ENCODE measurements at regions not wholly inside any gene's neighbourhood (a gene's known extent, or its start where the extent isn't known, plus 50 kb on each side); places are given as distances from the start of the nearest gene placed in this dataset.

DNA sequence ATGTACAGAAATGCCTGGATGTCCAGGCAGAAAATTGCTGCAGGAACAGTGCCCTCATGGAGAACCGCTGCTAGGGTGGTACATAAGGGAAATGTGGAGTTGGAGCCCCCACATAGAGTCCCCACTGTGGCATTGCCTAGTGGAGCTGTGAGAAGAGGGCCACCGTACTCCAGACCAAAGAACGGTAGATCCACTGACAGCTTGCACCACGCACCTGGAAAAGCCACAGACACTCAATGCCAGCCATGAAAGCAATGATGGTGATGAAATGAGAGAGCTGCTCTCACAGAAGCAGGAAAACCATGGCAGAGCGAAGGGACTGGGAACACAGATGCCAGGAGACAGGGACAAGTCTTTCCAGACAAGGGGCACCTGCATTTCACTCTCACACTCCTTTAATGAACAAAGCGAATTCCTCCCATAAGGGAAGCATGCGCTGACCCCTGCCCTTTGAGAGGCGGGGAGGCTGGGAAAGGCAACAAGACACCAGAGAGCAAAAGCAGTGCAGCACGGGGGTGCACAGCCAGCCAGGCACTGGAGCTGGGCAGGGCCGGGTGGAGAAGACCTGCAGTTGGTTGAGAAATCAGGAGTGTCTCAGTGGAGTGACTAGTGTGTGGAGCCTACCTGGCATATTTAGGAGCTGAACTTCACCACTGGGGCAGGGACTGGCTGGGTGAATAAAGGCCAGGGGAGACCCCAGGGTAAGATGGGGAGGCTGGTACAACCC, 1025.2 kb downstream of the TBC1D22A start:
- no peak for DNase-seq (ENCODE audit: low read depth)

DNA sequence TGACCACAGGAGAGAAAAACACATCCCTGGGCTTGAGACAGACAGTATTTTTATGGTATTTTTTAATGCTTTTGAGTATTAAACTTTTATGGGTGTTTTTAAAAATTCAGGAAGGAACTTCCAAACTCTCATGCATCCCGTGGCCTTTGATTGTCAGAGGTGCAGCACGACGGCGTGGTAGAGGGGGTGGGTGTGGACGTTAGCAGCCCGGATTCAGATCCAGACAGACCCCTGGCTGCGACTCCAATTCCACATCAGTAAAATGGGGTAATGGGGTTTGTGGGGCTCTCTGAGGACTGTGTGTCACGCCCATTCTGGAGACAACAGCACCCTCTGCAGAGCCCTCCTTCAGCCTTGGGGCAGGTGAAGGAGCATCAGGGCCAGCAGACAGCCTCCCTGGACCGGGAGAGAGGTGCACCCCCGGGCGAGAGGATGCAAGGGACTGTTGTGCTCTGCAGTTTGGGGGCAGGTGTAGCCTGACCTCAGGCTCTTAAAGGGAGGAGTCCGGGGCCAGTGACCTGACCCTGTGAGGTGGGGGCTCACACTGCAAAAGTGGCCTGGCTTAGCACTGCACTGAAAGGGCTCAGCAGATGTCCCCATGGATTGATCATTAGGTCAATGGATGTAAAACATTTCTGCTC, 1024.3 kb downstream of the TBC1D22A start:
- no peak for DNase-seq (ENCODE audit: low read depth)

DNA sequence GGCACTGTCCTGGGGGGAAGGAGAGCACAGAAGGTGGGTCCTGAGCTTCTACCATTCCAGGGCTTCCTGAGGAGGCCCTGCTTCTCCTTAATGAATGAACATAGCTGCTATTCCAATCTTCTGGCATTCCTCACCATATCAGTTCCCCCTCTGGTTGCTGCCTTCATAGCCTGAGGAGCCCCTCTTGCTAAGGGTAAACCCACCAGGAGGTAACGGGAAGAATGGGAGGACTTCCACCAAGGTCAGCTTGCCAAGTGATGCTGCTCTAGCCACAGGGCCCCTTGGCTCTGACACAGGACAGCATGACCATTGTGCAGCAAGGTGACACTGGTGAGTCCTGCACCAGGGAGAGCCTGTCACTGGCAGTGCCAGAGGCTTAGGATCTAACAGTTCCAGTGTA, 1022.5 kb downstream of the TBC1D22A start:
- no peak for DNase-seq (ENCODE audit: low read depth)

DNA sequence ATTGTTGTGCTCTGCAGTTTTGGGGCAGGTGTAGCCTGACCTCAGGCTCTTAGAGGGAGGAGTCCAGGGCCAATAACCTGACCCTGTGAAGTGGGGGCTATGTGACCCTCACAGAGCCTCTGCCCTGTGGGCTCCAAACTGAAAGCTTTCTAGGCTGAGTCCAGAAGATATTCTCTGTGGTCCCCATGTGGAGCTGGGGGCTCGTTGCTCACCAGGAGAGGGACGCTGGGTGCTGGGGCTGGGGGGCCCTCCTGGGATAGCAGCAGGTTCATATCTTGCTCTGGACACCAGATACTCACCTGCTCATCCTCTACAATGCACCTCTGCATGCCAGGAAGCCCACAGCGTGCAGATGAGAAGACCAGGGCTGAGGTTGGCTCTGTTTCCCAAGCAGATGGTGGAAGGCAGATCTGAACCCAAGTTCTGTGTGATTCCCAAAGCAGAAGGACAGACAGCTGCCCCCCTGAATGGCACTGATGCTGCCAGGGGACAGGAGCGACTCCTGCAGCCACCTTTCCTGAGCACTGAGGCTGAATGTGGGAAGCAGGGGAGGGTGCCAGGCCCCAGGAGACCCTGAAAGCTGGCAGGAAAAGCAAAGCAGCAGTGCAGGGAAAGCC, 1022.0 kb downstream of the TBC1D22A start:
- no peak for DNase-seq (ENCODE audit: low read depth)

DNA sequence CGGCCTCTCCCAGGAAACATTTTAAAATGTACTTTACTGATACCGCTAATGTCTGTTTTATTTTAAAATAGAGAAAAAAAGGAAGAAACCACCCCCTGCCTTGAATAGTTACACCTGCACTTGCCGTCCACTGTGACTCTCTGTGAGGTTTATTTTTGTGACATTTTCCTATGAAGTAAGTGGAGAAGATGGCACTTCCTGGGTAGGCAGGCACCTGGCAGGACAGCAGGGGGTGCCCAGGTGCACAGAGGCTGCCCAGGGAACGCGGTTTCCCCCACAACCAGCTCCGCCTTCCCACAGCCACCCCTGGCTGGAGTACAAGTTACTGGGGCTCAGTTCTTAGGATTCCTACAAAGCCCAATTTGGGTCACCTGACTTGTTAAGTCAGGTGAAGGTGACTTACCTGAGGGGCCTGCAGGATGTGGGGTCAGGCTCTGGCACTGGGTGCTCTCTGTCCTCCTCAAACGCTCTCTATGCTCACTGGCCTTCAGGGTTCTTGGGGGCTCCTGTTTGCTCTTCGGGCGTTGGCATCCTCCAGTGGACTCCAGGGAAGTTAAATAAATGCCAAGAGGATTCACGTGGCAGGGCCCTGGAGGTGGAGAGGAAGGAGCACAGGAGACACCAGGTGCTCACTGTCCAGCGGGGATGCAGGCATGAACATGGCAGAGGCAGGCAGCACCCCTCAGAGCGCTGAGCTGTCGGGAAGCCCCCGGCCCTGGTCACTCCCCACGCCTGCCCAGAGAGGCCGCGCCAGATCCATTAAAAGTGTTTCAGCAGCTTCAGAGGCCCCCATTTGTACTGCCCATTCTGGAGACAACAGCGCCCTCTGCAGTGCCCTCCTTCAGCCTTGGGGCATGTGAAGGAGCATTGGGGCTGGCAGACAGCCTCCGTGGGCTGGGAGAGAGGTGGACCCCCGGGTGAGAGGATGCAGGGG, 1021.2 kb downstream of the TBC1D22A start:
- no peak for DNase-seq (ENCODE audit: low read depth)

DNA sequence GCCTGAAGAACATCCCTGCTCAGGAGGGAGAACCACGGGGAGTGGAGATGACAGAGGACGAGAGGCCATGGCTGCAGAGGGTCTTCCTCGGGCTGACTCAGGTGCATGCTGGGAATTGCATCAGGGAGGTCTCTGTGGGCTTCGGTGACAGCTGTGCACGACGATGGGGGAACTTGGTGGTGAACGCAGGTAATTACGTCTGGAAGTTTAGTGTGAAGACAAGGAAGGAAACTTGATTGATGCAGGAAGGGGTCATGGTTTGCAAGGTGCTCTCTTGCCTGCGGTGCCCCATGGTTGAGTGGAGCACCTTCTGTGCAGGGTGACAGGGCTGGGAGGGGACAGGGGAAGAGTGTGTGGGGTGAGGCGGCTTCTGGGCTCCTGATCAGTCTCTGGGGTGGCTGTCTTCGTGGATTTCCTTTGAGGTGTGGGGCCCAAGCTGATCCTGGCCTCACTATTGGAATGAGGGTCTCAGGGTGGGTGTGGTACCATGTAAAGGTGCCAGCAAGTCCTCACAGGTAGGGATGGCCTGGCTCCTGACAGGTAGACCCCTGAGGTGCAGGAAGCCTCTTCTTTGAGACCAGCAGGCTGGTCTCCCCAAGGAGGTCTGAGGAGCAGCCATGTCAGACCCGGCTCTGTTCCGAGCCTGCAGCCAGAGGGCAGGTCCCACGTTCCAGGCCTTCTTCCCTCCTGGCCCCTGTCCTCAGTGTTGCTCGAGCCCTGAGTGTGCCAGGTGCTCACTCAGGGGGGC, 1020.1 kb downstream of the TBC1D22A start:
- no peak for DNase-seq (ENCODE audit: low read depth)

DNA sequence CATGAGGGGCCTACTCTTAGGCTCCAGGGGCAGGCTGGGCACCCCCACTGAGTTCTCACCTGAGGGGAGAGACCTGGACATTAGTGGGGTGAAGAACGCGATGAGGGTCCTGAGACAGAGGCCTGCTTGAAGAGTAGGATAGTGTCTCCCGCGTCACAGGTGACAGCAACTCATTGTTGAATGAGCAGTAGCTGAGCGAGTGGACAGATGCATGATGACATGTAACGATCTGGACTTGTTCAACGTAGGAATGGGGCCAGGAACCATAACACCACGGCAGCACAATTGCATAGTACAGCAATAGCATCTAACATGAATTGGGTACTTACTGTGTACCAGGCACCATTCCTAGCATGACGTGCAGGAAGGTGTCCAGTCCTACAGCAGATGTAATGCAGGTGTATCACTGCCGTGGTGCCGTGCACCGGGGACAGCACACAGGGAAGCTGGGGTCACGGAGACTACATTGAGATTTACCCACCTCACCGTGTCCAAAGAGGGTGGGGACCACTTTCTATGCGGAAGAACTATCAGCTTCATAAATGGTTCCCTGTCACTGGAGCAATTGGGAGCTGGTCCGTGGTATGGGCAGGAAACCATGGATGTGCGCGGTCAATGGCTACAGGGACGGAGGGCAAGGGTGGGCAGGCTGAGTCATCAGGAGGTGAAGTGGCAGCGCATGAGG, 1019.1 kb downstream of the TBC1D22A start:
- DNase-seq (ENCODE audit: low read depth) = no peak

DNA sequence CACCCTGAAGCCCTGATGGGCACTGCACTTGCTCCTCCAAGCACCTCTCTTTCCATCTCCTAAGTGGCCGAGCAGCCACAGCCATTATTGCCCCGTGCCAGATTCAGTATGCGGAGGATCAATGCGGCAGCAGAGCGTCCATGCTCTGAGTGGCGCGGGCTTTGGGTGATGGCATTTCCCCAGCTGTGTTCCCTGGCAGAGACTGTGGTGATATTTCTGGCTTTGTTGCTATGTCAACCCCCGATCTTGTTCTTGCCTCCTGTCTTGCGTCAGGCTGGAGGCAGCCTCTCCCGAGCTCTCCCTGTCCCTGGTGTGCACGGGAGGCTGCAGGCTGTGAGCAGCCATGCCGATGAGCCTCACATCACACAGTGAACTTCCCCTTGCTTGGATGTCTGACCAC, 1018.6 kb downstream of the TBC1D22A start:
- DNase-seq (ENCODE audit: low read depth) = no peak

DNA sequence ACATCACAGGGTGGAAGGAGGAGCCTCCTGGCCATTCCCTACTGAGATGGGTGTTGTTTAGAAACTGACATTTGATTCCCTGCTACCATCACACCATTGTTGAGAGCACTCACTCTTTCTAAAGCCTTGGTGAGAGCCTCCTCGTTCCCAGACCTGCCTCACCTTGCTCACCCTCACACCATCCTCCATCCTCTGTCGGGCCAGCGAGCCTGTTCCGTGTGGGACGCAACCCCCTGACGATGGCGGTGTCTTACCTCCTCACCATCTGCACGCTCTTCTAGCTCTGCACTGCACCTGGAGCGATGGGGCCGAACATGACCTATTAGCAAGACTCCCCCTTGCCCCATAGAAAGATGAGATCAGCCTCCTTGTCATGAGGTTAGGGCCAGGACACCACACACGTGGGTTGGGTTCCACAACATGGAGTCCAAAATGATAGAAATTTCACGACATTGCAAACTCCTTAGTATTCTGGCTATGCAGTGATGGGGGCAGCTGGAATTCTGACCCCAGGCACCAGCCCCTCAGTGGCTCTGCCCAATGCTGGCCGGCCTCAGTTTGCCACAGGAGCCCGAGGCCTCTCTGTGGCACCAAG, 1017.9 kb downstream of the TBC1D22A start:
- DNase-seq (ENCODE audit: low read depth) = no peak

DNA sequence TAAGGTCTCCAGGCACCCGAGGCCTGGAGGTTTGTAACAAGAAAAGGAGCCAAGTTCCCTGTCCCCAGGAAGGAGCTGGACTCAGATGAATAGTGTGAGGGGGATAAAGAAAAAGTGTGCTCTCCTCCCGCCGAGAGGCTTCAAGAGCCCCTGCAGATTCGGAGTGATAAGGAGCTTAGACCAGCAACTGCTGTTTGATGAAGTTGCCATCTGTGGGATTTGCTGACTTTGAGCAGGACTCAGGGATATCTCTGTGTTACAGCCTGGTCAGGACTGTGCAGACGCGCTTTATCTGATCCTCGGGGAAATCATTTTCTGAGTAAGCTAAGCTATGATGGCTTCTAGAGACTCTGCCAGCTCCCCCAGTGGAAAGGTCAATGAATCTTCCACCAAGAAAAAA, 1017.0 kb downstream of the TBC1D22A start:
- no peak for DNase-seq (ENCODE audit: low read depth)

DNA sequence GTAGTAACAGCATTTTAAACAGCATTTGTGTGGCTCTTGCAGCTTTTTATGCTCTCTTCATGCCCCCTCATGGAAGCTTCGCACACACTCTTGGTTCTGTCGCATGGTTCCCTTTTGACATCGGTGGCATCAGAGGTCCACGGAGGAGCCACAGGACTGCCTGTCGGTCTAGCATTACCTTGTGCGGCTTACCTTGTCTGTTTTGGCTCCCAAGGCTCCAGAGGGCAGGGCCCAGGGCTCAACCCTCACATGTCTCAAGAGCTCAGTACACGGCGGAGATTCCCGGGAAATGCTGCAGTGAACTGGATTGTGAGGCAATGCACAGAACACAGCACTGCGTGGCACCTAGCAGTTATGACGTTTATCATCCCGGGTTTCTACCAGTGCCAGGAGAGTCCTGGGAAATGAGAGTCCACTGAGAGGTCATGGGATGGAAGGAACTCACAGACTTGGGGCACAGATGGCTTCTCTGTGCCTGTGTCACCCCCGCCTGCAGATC, 1015.8 kb downstream of the TBC1D22A start:
- DNase-seq (ENCODE audit: low read depth) = no peak

DNA sequence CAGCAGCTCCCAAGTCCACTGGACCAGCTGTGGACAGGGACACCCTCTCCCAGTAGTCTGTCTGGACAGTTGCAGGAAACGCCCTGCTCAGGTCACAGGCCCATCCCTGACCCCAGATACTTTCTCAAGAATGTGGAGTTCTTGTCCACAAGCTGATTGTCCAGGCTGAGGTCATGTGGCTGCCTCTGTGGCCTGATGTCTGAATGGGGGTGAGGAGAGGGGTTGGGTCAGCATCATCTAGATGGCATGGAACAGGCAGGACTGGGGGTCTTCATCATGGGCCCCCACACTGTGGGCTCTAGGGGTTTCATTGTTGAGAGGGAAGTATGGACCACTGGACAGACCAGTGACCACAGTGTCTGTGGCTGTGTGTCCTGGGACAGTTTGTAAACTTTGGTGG, 1015.0 kb downstream of the TBC1D22A start:
- no peak for DNase-seq (ENCODE audit: low read depth)

DNA sequence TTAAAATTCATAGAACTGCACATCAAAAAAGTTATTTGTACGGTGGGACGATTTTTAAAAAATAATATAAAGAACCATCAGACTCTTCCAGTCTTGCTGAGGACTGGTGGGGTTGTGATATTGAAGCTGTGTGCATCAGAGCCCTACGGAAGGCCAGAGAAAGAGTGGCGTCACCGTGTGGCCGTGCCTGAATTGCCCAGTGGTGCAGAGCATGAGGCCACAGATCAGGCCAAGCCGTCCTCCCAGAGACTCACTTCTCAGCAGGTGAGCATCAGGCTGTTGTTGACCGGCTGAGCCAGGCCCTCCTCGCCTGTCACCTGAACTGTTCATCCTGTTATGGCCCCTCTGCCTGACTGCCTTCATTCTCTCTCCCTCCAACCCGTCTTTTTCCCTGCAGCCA, 1013.9 kb downstream of the TBC1D22A start:
- DNase-seq (ENCODE audit: low read depth) = no peak

DNA sequence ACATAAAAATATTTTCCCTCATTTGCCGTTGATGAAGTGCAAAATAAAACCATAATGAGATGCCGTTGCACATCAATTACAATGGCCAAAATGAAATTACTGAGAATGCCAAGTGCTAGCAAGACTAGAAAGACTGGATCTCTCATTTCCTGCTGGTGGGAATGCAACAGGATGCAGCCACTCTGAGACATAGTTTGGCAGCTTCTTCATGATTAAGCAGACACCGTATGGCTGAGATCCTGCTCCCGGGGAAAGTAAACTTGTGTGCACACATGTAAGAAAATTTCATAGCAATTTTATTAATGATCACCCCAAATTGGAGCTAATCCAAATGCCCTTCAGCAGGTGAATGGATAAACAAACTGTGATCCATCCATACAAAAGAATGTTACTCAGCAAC, 1013.2 kb downstream of the TBC1D22A start:
- DNase-seq (ENCODE audit: low read depth) = no peak

DNA sequence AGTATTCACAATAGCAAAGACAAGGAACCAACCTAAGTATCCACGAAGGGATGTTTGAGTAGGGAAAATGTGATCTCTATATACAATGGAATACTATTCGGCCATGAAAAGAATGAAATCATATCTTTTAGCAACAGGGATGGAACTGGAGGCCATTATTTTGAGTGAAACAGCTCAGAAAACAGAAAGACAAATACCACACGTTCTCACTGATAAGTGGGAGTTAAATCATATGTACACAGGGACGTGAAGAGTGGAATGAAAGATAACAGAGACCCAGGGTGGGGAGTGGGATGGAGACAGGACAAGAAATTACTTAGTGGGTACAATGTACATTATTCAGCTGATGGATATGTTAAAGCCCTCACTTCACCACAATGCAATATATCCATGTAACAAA, 1012.7 kb downstream of the TBC1D22A start:
- DNase-seq (ENCODE audit: low read depth) = no peak

DNA sequence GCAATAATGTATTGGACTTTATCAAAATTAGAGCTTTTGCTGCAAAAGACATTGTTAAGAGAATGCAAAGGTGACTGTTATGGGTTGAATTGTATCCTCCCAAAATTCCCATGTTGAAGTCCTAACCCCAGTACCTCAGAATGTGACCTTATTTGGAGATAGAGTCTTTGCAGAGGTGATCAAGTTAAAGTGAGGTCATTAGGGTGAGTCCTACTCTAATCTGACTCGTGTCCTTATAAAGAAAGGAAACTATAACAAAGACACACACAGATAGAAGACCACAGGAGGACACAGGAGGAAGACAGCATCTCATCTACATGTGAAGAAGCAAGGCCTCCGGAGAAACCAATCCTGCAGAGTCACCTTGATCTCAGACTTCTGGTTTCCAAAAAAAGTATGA, 1011.2 kb downstream of the TBC1D22A start:
- no peak for DNase-seq (ENCODE audit: low read depth)

DNA sequence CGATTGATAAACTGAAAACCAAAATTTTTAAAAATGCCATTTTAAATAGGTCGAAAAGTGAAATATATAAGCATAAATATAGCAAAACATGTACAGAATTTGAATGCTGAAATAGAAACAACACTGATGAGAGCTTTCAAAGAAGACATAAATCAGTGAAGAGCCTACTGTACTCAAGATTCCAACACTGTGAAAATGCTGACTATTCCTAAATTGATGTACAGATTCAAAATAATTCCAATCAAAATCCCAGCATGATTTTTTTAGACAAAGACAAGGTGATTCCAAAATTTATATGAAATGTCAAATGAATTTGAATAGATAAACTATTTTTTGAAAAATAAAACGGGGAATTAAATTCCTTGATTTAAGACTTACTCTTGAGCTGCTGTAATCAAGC, 1010.4 kb downstream of the TBC1D22A start:
- DNase-seq (ENCODE audit: low read depth) = no peak

DNA sequence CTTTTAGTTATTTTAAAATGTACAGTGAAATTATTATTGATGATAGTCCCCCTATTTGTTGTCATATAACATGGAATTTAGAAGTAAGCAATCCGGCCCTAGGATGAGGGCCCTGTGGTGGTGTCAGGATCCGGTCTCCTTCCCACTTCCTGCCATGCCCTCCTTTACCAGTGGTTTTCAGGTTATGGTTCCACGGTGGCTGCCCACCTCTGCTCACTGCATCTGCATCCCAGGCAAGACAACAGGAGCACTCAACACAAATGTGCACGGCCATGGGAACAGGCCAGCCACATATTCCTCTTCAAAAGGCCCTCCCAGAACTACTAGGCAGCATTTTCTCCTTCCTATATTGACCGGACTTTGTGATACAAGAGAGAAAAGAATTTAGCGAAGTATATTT, 1007.2 kb downstream of the TBC1D22A start:
- DNase-seq (ENCODE audit: low read depth) = no peak

DNA sequence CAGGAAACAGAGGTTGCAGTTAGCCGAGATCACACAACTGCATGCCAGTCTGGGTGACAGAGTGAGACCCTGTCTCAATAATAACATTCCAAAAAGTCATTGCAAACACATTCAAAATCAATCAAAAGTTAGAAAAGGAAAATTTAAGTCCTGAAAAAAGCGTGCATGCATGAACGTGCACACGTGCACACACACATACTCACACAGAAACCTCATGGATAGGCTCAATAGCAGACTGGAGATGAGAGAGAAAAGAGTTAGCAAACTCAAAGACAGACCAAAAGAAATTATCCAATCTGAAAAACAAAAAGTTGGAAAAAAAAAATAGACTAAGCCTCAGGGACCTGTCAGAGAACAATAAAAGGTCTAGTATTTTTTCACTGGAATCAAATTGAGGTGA, 1005.6 kb downstream of the TBC1D22A start:
- no peak for DNase-seq (ENCODE audit: low read depth)

DNA sequence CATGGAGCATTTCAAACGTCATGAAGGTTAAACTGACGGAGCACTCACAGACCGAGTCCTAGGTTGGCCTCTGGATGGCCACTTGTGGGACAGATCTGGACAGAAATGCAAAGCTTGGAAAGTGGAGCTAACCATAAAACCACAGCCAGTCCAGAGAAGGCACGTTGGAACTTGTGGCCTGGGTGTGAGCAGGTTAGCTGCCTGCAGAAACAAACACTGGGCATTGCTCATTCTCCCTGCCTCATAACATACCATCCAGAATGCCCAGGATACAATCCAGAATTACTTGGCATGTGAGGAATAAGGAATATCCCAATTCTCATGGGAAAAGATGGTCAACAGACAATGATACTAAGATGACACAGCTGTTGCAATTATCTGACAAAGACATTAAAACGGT, 1005.0 kb downstream of the TBC1D22A start:
- no peak for DNase-seq (ENCODE audit: low read depth)

DNA sequence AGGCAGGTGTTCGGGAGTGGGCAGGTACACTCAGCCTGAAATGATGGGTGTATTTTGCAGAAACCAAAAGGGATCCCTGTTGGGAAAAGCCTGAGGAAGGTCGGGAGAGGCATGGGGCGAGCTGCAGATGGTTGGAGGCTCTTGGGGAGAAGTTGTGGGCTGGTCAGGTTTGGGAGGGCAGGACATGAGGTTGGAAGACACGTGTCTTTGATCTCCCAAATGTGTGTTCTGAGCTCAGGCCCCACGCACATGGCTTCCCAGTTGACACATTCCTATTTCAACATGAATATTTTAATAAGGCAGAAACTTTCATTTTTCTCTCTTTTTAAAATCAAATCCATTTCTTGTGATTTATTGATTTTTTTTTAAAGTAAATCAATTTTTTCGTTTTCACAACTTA, 1003.3 kb downstream of the TBC1D22A start:
- DNase-seq (ENCODE audit: low read depth) = no peak

Measured in non-pigmented ciliary epithelial cell (primary cell).